ENCODE measurements at regions not wholly inside any gene's neighbourhood (a gene's known extent, or its start where the extent isn't known, plus 50 kb on each side); places are given as distances from the start of the nearest gene placed in this dataset.

DNA sequence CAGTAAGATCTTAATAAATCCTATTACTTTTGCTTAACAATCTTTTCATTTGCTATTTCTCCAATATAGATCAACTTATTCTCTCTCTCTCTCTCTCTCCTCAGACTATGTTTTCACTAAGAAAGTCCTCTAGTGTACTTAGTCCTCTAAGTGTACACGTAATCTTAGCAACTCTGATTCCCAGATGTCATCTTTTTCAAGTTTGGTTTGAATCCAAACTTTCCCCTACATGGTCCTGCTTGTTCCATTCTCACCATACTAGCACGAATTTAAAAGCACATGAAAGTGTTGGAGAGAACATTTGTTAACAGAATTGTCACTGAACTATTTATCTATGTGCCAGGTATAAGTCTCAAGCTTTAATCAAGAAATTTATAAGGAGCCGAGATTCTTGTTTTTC lies 202.9 kb downstream of the SPRY2 start:
- no peak overlapping the region for H3K4me3 Mint-ChIP-seq
- H3K9me3 Mint-ChIP-seq (ENCODE audit: low read depth): no peaks in the 10 kb centered on the region
- no peaks in the 10 kb centered on the region for H3K4me1 Mint-ChIP-seq (ENCODE audit: low read depth)
- no peak overlapping the region for H3K27ac Mint-ChIP-seq
- no peaks in the 10 kb centered on the region for H3K36me3 Mint-ChIP-seq
- no peaks in the 10 kb centered on the region for H3K27me3 Mint-ChIP-seq

GRCh38 chr13:80134346-80134745 lies 206.6 kb downstream of the SPRY2 start:
- H3K36me3 Mint-ChIP-seq: no peaks in the 10 kb centered on the region
- H3K27me3 Mint-ChIP-seq: no peaks in the 10 kb centered on the region
- no peak overlapping the region for H3K4me3 Mint-ChIP-seq
- H3K4me1 Mint-ChIP-seq (ENCODE audit: low read depth): no peaks in the 10 kb centered on the region
- no peak overlapping the region for H3K27ac Mint-ChIP-seq
- H3K9me3 Mint-ChIP-seq (ENCODE audit: low read depth): no peaks in the 10 kb centered on the region

GRCh38 chr13:80133631-80134261 lies 207.2 kb downstream of the SPRY2 start:
- no peaks in the 10 kb centered on the region for H3K9me3 Mint-ChIP-seq (ENCODE audit: low read depth)
- no peak overlapping the region for H3K27ac Mint-ChIP-seq
- no peaks in the 10 kb centered on the region for H3K36me3 Mint-ChIP-seq
- H3K4me3 Mint-ChIP-seq: no peak overlapping the region
- H3K27me3 Mint-ChIP-seq: no peaks in the 10 kb centered on the region
- no peaks in the 10 kb centered on the region for H3K4me1 Mint-ChIP-seq (ENCODE audit: low read depth)

- H3K27ac Mint-ChIP-seq: no peak overlapping the region
- no peaks in the 10 kb centered on the region for H3K36me3 Mint-ChIP-seq
- H3K4me3 Mint-ChIP-seq: no peak overlapping the region
- H3K9me3 Mint-ChIP-seq (ENCODE audit: low read depth): no peaks in the 10 kb centered on the region
- H3K4me1 Mint-ChIP-seq (ENCODE audit: low read depth): no peaks in the 10 kb centered on the region
- no peaks in the 10 kb centered on the region for H3K27me3 Mint-ChIP-seq
Observed at GRCh38 chr13:80132741-80133601, 208.0 kb downstream of the SPRY2 start.

GRCh38 chr13:80131204-80131603 lies 209.7 kb downstream of the SPRY2 start:
- no peaks in the 10 kb centered on the region for H3K36me3 Mint-ChIP-seq
- no peak overlapping the region for H3K4me3 Mint-ChIP-seq
- H3K4me1 Mint-ChIP-seq (ENCODE audit: low read depth): no peaks in the 10 kb centered on the region
- no peak overlapping the region for H3K27ac Mint-ChIP-seq
- no peaks in the 10 kb centered on the region for H3K9me3 Mint-ChIP-seq (ENCODE audit: low read depth)
- H3K27me3 Mint-ChIP-seq: no peaks in the 10 kb centered on the region

DNA sequence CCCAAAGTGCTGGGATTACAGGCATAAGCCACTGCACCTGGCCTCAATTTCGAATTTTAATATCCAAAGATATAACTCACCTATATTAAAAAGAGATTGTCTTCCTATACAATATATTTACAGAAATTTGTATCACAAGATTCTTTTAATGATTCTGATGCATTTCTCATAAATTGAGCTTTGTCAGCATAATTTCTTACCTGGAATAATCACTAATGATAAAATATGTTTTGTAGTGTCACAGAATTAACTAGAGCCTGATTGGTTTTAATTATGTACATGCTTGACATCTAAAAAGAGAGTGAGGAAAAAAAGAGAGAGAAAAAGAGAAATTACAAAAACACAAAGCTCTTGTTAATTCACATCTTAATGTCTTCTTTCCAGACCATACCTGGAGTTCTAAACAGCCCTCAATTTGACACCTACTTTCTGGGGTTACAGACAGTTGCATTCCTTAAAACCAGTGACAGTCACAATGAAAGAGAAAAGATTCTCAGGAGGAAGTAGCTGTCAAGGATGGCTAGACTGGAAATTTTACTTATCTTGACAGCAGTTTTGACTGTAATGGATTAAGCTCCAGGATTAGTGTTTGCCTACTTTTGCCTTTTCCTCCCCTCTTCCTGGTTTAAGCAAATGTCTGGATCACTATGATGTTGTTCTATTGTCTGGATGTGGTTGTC lies 214.4 kb downstream of the SPRY2 start:
- Mint-ChIP-seq H3K27ac (no peak overlapping the region), H3K27me3 (no peaks in the 10 kb centered on the region)

GRCh38 chr13:80123945-80124344 lies 217.0 kb downstream of the SPRY2 start:
- H3K27me3 Mint-ChIP-seq: no peaks in the 10 kb centered on the region
- no peaks in the 10 kb centered on the region for H3K36me3 Mint-ChIP-seq
- peaks cover 3% of the 10 kb centered on the region for H3K9me3 Mint-ChIP-seq (ENCODE audit: low read depth)
- no peak overlapping the region for H3K4me3 Mint-ChIP-seq
- no peaks in the 10 kb centered on the region for H3K4me1 Mint-ChIP-seq (ENCODE audit: low read depth)
- no peak overlapping the region for H3K27ac Mint-ChIP-seq

More for the DNA sequence above, 214.4 kb downstream of the SPRY2 start:
- H3K4me3 Mint-ChIP-seq: no peak overlapping the region
- H3K4me1 Mint-ChIP-seq (ENCODE audit: low read depth): no peaks in the 10 kb centered on the region
- H3K9me3 Mint-ChIP-seq (ENCODE audit: low read depth): peaks cover 3% of the 10 kb centered on the region
- H3K36me3 Mint-ChIP-seq: no peaks in the 10 kb centered on the region

DNA sequence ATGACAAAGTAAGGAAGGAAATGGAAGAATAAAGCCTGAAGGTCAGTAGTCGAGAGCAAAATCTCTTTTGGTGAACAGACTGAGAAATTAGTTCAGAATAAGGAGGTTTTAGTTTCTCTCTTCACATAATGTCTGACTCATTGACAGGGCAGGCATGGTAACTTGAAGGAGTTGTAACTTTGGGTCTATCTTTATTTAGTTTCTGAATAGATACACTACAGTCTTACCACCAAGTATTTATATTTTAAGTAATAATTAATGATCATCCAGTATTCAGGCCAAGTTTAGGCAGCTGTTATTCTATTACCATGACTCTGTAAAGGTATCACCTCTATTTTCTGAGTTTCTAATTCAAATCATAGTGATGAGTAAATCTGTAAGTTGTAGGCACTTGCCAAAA lies 219.9 kb downstream of the SPRY2 start:
- Mint-ChIP-seq H3K4me1 (ENCODE audit: low read depth) (no peaks in the 10 kb centered on the region), H3K36me3 (no peaks in the 10 kb centered on the region), H3K27ac (no peak overlapping the region), H3K9me3 (ENCODE audit: low read depth) (peaks cover 3% of the 10 kb centered on the region), H3K27me3 (no peaks in the 10 kb centered on the region), H3K4me3 (no peak overlapping the region)

DNA sequence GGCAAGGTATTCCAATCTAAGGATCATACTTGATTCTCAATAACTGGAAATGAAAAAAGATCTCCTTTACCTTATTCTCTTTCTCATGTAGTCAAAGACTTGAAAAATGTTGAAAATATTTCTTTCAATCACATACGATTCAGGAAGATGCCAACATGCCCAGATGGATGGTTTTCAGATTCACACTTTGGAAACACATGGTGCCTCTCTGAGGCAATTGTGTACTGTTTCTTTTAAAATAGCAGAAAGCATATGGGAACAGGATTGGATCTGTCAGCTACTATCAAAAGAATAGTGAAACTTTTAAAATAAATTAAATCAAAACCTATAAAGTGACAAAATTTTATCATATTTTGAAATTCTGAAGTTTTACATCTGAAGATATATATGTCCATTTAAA lies 222.4 kb downstream of the SPRY2 start:
- no peak overlapping the region for H3K4me3 Mint-ChIP-seq
- no peaks in the 10 kb centered on the region for H3K9me3 Mint-ChIP-seq (ENCODE audit: low read depth)
- H3K27ac Mint-ChIP-seq: no peak overlapping the region
- no peaks in the 10 kb centered on the region for H3K36me3 Mint-ChIP-seq
- H3K27me3 Mint-ChIP-seq: no peaks in the 10 kb centered on the region
- H3K4me1 Mint-ChIP-seq (ENCODE audit: low read depth): no peaks in the 10 kb centered on the region

DNA sequence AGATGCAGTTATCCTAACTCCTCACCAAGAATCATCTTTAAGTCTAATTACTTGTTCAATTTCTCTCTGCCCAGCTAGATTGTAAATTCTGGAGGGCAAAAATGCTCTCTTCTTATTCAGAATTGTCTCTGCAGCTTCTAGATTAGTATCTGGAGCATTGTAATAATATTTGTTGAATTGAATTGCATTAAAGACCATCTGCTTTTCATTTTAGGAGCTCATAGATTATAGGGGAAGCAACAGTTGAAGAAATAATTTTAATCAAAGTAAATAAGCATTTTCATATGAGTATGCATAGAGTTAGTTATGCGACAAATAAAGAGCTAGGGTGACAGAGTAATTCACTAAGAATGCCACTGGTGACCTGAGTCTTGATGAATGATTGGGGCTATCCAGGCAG lies 222.8 kb downstream of the SPRY2 start:
- no peaks in the 10 kb centered on the region for H3K36me3 Mint-ChIP-seq
- H3K27ac Mint-ChIP-seq: no peak overlapping the region
- no peaks in the 10 kb centered on the region for H3K9me3 Mint-ChIP-seq (ENCODE audit: low read depth)
- H3K4me1 Mint-ChIP-seq (ENCODE audit: low read depth): no peaks in the 10 kb centered on the region
- H3K27me3 Mint-ChIP-seq: no peaks in the 10 kb centered on the region
- H3K4me3 Mint-ChIP-seq: no peak overlapping the region

- Mint-ChIP-seq H3K4me1 (ENCODE audit: low read depth) (no peaks in the 10 kb centered on the region), H3K27ac (no peak overlapping the region), H3K4me3 (no peak overlapping the region), H3K27me3 (no peaks in the 10 kb centered on the region), H3K9me3 (ENCODE audit: low read depth) (no peaks in the 10 kb centered on the region), H3K36me3 (no peaks in the 10 kb centered on the region)
Observed at GRCh38 chr13:80117515-80117914, 223.4 kb downstream of the SPRY2 start.

GRCh38 chr13:80116107-80116506 lies 224.8 kb downstream of the SPRY2 start:
- H3K4me3 Mint-ChIP-seq: no peak overlapping the region
- no peaks in the 10 kb centered on the region for H3K4me1 Mint-ChIP-seq (ENCODE audit: low read depth)
- no peaks in the 10 kb centered on the region for H3K27me3 Mint-ChIP-seq
- H3K9me3 Mint-ChIP-seq (ENCODE audit: low read depth): no peaks in the 10 kb centered on the region
- H3K27ac Mint-ChIP-seq: no peak overlapping the region
- no peaks in the 10 kb centered on the region for H3K36me3 Mint-ChIP-seq

- no peaks in the 10 kb centered on the region for H3K4me1 Mint-ChIP-seq (ENCODE audit: low read depth)
- H3K27ac Mint-ChIP-seq: no peak overlapping the region
- no peaks in the 10 kb centered on the region for H3K9me3 Mint-ChIP-seq (ENCODE audit: low read depth)
- no peaks in the 10 kb centered on the region for H3K27me3 Mint-ChIP-seq
- H3K4me3 Mint-ChIP-seq: no peak overlapping the region
- H3K36me3 Mint-ChIP-seq: no peaks in the 10 kb centered on the region
Observed at GRCh38 chr13:80115616-80116015, 225.3 kb downstream of the SPRY2 start.

- Mint-ChIP-seq H3K36me3 (no peaks in the 10 kb centered on the region), H3K27me3 (no peaks in the 10 kb centered on the region), H3K27ac (no peak overlapping the region), H3K9me3 (ENCODE audit: low read depth) (no peaks in the 10 kb centered on the region), H3K4me3 (no peak overlapping the region), H3K4me1 (ENCODE audit: low read depth) (no peaks in the 10 kb centered on the region)
Observed at GRCh38 chr13:80113714-80114454, 227.0 kb downstream of the SPRY2 start.

DNA sequence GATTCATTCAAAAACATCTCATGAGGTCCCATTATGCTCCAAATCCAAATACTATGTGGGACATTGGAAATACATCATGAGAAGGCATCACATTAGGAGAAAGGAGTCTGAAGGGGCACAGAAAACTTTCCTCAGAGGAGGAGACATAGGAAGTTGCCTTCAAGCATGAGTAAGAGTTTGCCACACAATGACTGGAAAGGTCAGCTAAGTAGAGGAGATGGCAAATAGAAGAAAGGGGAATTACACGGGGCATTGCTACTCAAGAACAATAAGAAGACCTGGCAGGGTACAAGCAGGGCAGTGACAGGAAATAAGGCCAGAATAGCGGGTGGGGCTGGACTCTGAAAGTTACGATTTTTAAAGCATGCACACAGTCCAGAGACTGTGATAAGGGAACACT lies 231.6 kb downstream of the SPRY2 start:
- H3K27me3 Mint-ChIP-seq: peaks cover 4% of the 10 kb centered on the region
- H3K27ac Mint-ChIP-seq: no peak overlapping the region
- H3K4me3 Mint-ChIP-seq: no peak overlapping the region
- H3K9me3 Mint-ChIP-seq (ENCODE audit: low read depth): no peaks in the 10 kb centered on the region
- no peaks in the 10 kb centered on the region for H3K4me1 Mint-ChIP-seq (ENCODE audit: low read depth)
- H3K36me3 Mint-ChIP-seq: no peaks in the 10 kb centered on the region

All from activated naive CD8-positive, alpha-beta T cell (primary cell).